ENCODE measurements at regions not wholly inside any gene's neighbourhood (a gene's known extent, or its start where the extent isn't known, plus 50 kb on each side); places are given as distances from the start of the nearest gene placed in this dataset.

DNA sequence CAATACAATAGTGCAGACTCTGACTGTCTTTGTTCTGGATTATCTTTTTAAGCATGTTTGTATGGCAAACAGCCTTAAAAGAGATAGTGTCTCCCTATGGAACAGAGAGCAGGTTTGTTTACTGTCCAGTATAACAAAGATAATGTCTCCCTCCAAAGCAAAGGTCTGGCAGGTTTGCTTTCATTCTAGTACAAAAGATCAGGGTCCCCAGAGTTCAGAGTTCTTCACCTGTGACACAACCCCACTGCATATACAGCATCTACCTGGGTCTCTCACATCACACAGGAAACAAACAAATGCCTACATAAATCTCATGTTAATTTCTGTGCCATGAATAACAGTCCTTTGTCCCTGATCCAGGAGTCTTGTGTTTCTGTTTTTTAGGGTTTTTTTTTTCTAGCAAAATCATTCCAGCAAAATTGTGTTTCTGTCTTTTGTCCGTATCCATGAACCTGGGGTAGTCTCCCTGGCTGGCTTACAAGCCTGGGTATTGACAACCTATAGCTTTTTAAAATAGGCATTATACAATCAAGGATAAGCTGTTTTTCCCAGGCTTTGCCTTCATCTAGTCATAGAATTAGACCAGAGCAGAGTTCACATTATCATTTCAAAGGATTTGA, 89.4 kb upstream of the PTBP2 start (continued):
- TF ChIP-seq ZFP37 (CRISPR knock-in tag; IDR thresholded peaks at IDR 0.05; ENCODE audit: borderline replicate concordance) (no peak), PHF5A (CRISPR knock-in tag; IDR thresholded peaks at IDR 0.05; ENCODE audit: low read depth, unreplicated experiment) (no peak), ZNF816 (CRISPR knock-in tag; IDR thresholded peaks at IDR 0.05; ENCODE audit: borderline replicate concordance) (no peak), TBL1XR1 (IDR thresholded peaks at IDR 0.05; ENCODE audit: borderline replicate concordance, low read length, partially characterized antibody) (peak; percentile 56), MZF1 (CRISPR knock-in tag; IDR thresholded peaks at IDR 0.05; ENCODE audit: borderline replicate concordance) (no peak), PCBP1 (IDR thresholded peaks at IDR 0.05; ENCODE audit: borderline replicate concordance, low read depth, low read length) (no peak), ATF7-NPFF (CRISPR knock-in tag; IDR thresholded peaks at IDR 0.05; ENCODE audit: low read depth) (no peak), ZNF569 (CRISPR knock-in tag; IDR thresholded peaks at IDR 0.05; ENCODE audit: borderline replicate concordance) (no peak), DPF2 (CRISPR knock-in tag; IDR thresholded peaks at IDR 0.05; ENCODE audit: borderline replicate concordance, low read depth) (peak; percentile 84), ZNF567 (CRISPR knock-in tag; IDR thresholded peaks at IDR 0.05; ENCODE audit: borderline replicate concordance) (no peak), ONECUT2 (CRISPR knock-in tag; IDR thresholded peaks at IDR 0.05) (peak; percentile 41; the same call in 1 of the 2 replicates), FOXP1 (IDR thresholded peaks at IDR 0.05) (peak; percentile 90), FOXP1 (CRISPR knock-in tag; IDR thresholded peaks at IDR 0.05) (peak; percentile 98), ZNF34 (CRISPR knock-in tag; IDR thresholded peaks at IDR 0.05; ENCODE audit: borderline replicate concordance) (no peak), RARA (CRISPR knock-in tag; IDR thresholded peaks at IDR 0.05) (peak; percentile 91), NR2F1 (CRISPR knock-in tag; IDR thresholded peaks at IDR 0.05) (peak; percentile 93 to 97), ELF1 (CRISPR knock-in tag; IDR thresholded peaks at IDR 0.05) (0 out of 2 replicates have a peak, but pooled peaks have one; percentile 20), MED1 (CRISPR knock-in tag; IDR thresholded peaks at IDR 0.05) (peak; percentile 75), NFKBIZ (CRISPR knock-in tag; IDR thresholded peaks at IDR 0.05) (0 out of 2 replicates have a peak, but pooled peaks have one; percentile 64), ZNF510 (CRISPR knock-in tag; IDR thresholded peaks at IDR 0.05; ENCODE audit: low read depth) (no peak; the same call in 1 of the 2 replicates), HCFC1 (IDR thresholded peaks at IDR 0.05; ENCODE audit: low read depth, low read length) (no peak)
- TF ChIP-seq, protein P1, sequence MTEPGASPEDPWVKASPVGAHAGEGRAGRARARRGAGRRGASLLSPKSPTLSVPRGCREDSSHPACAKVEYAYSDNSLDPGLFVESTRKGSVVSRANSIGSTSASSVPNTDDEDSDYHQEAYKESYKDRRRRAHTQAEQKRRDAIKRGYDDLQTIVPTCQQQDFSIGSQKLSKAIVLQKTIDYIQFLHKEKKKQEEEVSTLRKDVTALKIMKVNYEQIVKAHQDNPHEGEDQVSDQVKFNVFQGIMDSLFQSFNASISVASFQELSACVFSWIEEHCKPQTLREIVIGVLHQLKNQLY (CRISPR knock-in tag; IDR thresholded peaks at IDR 0.05) = 0 out of 2 replicates have a peak, but pooled peaks have one; percentile 41
- TF ChIP-seq, protein P2, sequence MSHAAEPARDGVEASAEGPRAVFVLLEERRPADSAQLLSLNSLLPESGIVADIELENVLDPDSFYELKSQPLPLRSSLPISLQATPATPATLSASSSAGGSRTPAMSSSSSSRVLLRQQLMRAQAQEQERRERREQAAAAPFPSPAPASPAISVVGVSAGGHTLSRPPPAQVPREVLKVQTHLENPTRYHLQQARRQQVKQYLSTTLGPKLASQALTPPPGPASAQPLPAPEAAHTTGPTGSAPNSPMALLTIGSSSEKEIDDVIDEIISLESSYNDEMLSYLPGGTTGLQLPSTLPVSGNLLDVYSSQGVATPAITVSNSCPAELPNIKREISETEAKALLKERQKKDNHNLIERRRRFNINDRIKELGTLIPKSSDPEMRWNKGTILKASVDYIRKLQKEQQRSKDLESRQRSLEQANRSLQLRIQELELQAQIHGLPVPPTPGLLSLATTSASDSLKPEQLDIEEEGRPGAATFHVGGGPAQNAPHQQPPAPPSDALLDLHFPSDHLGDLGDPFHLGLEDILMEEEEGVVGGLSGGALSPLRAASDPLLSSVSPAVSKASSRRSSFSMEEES (CRISPR knock-in tag; IDR thresholded peaks at IDR 0.05) = 0 out of 2 replicates have a peak, but pooled peaks have one; percentile 24
- TF ChIP-seq, protein P3, sequence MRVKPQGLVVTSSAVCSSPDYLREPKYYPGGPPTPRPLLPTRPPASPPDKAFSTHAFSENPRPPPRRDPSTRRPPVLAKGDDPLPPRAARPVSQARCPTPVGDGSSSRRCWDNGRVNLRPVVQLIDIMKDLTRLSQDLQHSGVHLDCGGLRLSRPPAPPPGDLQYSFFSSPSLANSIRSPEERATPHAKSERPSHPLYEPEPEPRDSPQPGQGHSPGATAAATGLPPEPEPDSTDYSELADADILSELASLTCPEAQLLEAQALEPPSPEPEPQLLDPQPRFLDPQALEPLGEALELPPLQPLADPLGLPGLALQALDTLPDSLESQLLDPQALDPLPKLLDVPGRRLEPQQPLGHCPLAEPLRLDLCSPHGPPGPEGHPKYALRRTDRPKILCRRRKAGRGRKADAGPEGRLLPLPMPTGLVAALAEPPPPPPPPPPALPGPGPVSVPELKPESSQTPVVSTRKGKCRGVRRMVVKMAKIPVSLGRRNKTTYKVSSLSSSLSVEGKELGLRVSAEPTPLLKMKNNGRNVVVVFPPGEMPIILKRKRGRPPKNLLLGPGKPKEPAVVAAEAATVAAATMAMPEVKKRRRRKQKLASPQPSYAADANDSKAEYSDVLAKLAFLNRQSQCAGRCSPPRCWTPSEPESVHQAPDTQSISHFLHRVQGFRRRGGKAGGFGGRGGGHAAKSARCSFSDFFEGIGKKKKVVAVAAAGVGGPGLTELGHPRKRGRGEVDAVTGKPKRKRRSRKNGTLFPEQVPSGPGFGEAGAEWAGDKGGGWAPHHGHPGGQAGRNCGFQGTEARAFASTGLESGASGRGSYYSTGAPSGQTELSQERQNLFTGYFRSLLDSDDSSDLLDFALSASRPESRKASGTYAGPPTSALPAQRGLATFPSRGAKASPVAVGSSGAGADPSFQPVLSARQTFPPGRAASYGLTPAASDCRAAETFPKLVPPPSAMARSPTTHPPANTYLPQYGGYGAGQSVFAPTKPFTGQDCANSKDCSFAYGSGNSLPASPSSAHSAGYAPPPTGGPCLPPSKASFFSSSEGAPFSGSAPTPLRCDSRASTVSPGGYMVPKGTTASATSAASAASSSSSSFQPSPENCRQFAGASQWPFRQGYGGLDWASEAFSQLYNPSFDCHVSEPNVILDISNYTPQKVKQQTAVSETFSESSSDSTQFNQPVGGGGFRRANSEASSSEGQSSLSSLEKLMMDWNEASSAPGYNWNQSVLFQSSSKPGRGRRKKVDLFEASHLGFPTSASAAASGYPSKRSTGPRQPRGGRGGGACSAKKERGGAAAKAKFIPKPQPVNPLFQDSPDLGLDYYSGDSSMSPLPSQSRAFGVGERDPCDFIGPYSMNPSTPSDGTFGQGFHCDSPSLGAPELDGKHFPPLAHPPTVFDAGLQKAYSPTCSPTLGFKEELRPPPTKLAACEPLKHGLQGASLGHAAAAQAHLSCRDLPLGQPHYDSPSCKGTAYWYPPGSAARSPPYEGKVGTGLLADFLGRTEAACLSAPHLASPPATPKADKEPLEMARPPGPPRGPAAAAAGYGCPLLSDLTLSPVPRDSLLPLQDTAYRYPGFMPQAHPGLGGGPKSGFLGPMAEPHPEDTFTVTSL (CRISPR knock-in tag; IDR thresholded peaks at IDR 0.05; ENCODE audit: borderline replicate concordance) = peak; percentile 94
